Activated CD4-positive, CD25-positive, alpha-beta regulatory T cell treated with anti-CD3 and anti-CD28 coated beads, Interleukin-2, amount 50 U/mL, for 24 hours (primary cell): ENCODE measurements at regions not wholly inside any gene's neighbourhood (a gene's known extent, or its start where the extent isn't known, plus 50 kb on each side); places are given as distances from the start of the nearest gene placed in this dataset.

ENCODE experiments used
- ATAC-seq, 2 donors: fragments of 150-1000 bp; cut with Tn5 transposase; one replicate each; pipeline ENCODE4 v1.10.0; 2021; ENCODE audit warnings: mild to moderate bottlenecking in 1 of 2, moderate library complexity in 1 of 2

- no peak for ATAC-seq
Measured at GRCh38 chr5:34563931-34564709, 92.0 kb upstream of the RAI14 start.

- no peak for ATAC-seq
Measured at GRCh38 chr5:34564710-34565235, 91.4 kb upstream of the RAI14 start.

DNA sequence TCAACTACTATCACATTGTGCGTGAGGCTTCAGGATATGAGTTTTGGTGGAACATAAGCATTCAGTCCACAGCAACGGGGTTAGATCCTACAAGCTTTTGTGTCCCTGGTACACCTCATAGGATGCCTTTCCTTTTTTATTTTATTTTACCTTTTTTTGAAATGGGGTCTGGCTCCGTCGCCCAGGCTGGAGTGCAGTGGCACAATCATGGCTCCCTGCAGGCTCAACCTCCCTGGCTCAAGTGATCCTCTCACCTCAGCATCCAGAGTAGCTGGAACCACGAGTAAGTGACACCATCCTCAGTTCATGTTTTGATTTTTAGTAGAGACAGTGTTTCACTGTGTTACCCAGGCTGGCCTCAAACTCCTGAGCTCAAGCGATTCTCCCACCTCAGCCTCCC lies 86.0 kb upstream of the RAI14 start:
- ATAC-seq, result no peak

DNA sequence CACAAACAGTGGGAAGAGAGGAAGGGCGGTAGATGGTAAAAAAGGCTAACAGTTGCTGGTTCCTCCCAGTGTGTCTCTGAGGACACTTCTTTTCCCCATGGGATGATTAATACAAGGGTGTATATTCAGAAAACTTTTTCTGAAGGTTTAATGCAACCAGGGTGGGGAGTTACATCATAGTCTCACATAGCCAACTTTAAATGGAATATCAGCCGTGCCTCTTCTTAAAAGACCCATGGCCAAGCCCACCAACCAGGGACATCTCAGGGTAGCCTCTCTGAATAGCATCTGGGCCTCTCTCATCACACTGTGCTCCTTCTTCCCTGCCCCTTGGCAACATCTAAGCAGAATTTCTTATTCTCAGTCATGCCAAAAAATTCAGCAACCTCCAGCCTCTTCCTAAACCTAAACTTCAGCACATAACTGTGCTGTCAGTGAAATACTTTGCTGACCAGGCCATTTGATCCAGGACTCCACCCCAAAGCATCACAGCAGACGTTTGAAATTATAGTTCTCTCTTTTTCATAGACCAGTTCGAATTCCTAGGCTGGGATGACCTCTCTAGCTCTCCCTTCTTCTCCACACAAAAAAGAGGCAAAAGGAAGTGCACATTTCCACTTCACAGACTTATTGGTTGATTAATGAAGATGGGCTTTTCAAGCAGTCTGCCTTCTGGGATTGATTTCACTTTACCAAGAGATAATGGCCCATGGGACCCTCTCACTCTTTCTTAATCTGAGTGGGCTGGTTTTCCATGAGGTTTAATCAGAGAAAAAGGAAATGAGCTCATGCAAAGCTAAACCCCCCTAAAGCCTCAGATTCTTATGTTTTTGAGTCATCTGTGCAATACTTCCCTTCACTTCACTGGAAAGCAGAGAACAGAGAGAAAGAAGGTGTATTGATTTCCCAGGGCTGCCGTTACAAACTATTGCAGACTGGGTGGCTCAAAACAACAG lies 85.1 kb upstream of the RAI14 start:
- no peak for ATAC-seq

DNA sequence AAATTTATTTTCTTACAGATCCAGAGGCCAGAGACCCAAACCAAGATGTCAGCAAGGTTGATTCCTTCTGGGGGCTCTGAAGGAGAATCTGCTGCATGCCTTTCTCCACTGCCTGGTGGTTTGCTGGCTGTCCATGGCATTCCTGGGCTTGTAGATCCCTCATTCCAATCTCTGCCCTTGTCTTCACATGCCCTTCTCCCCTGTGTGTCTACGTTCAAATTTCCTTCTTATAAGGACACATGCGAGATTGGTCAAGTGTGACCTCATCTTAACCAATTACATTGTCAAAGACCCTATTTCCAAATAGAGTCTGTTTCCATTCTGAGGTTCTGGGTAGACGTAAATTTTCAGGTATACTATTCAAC lies 84.5 kb upstream of the RAI14 start:
- ATAC-seq, result no peak

GRCh38 chr5:34574936-34575467 lies 81.1 kb upstream of the RAI14 start:
- no peak for ATAC-seq

- ATAC-seq, result no peak
Measured at GRCh38 chr5:34576891-34577666, 79.0 kb upstream of the RAI14 start.

- ATAC-seq, result no peak
Measured at GRCh38 chr5:34578962-34579361, 77.2 kb upstream of the RAI14 start.

GRCh38 chr5:34580983-34581382 lies 75.1 kb upstream of the RAI14 start:
- ATAC-seq, result no peak

DNA sequence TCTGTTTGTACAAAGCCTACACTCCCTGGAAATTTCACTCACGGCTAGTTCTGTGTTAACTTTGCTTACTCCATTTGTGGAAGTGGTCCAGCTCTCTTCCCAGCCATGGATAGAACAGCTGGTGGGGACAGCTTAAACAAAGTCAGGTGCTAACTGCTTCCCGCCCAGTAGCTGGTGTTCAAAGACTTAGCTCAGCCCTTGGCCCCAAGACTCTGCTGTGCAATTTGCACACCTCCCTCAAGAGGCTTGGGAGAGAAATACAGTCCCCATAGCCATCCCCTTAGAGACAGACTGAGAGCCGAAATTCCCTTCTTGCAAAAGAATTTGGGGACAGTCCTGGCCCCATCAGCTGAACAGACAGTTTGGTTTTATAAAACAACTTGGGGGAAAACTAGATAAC lies 73.8 kb upstream of the RAI14 start:
- no peak for ATAC-seq

DNA sequence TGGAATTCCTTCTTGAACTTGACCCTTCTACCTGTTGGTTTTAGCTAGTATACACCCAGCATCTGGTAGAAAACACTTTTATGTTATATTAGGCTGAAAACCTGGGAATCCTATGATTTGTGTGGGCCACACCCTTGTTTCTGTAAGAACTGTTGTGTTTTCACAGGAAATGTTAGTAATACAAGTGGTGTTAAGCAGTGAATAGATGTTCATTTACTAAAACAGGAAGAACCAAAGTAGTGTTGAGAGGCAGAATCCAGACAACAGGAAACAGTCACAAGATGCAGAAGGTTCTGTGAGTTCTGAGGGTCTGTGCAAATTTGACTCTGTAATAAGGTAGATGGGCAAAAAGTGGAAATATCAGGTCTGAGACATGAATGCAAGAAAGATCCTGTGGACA lies 73.0 kb upstream of the RAI14 start:
- ATAC-seq, result no peak

DNA sequence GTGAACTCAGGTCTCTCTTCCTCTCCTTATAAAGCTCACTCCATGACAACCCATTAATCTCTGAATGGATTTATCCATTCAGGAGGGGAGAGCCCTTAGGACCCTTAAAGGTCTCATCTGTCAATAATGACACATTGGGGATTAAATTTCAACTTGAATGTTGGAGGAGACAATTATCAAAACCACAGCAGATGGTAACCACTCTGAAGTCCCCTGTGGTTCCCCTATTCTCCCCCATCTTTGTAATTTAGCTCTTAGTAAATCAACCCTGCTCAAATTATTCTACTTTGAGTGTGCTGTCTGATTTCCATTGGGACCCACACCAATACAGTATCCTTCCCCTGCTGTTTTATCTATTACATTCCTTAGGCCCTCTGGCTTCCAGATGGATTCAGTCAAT lies 72.0 kb upstream of the RAI14 start:
- ATAC-seq, result no peak

DNA sequence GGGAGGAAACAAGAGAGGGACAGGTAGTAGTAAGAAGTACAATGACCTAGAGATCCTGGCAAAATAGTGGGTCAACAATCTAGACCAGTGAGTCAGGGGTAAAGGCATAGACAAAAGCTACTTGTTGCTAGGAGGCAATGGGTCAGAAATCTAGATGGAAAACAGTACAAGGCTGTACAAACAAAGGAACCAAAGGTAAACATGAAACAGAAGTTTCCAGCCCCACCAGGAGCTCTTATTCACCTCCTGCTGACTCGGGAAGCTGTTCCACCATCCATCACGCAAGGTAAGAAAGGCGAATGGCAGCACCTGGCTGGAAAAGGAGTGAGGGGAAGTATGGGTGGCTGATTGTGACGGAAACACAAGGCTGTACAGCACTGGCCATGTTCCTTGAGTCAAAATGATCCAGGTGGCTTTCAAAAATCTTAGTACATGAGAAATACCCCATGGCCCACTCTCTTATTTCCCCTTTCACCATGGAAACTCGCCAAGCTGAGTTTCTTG lies 70.5 kb upstream of the RAI14 start:
- no peak for ATAC-seq

DNA sequence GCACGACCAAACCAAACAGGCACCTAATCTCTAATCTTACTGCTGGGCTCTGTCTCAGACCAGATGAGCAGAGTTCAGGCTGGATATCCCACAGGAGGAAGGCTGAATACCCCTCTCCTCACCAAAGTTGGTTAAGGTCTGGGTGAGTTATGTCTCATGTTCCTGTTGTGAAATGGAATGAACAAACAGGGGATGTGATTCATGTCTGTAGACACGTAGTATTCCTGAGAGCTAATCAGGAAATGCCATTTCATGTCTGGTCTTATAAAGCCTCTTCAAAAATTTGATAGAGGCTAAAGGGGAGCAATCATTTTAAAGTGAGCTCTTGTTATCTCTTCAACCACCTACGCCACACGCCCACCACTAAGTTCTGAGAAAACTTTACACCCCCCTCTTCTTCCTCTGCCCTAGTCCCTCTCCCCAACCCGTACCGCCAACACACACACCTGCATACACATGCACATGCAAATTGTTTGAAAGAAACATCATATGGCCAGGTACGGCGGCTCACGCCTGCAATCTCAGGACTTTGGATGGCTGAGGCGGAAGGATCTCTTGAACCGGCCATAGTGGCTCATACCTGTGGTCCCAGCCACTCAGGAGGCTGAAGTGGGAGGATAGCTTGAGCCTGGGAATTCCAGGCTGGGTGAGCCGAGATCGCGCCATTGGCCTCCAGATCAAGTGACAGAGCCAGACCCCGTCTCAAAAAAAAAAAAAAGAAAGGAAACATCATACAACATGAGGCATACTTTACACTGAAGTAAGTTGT lies 69.8 kb upstream of the RAI14 start:
- no peak for ATAC-seq

DNA sequence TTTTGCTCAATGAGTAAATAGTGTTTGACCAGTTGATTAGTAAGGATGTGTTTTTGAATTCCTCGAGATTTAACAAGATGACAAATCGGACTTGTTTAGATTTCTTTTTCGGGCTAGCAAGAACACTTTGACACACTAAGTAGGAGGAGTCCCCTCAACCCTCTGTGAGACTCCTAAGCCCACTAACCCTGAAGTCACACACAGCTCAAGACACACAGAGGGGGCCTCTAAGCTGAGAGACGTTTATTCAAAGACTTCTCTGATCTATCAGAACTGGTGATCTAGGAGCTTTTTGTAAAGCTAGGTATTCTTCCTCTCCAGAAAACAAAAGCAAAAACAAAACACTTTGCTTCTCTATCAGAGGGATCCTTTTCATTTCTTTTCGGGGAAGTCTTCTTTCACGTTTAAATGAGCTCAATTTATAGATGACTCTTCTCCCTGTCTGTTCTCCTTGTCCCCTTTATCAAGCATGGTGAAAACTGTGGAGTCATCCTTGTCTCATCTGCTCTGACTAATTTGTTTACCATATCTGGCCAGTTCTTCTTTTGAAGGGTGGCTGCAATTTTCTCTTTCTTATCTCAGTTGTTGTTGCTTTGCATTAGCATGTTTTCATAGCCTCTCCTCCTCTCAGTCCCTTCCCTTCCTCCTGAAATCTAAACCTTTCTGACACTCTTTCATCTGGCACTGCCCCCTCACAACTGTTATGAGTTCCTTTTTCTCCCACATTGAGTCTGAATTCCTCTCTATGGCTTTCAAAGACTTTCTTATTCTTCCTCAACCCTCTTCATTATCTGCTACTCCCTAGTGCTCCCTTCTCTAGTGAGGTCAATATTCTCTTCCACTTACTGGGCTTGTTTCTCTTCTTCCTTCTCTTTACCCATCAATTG lies 68.5 kb upstream of the RAI14 start:
- ATAC-seq, result no peak

- no peak for ATAC-seq
Measured at GRCh38 chr5:34589832-34590231, 66.3 kb upstream of the RAI14 start.

DNA sequence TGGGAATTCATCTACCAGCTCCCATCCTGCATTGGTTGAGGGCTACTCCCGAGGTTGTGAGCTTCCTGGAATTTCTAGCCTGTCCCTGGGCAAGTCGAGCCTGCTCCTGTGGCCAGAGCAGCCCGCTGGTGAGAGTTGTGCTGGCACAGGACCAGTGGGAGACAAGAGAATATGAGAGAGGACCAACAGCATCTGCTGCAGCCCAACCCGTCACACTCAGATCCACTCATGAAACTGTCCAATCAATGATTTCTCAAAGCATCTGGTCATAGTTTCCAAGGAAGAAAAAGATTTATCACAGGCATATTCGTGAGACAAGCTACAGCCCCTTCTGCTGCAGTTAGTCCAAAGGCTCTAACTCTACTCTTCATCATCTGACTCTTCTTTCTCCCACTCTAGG lies 64.4 kb upstream of the RAI14 start:
- no peak for ATAC-seq

- no peak for ATAC-seq
Measured at GRCh38 chr5:34597034-34598027, 58.8 kb upstream of the RAI14 start.

DNA sequence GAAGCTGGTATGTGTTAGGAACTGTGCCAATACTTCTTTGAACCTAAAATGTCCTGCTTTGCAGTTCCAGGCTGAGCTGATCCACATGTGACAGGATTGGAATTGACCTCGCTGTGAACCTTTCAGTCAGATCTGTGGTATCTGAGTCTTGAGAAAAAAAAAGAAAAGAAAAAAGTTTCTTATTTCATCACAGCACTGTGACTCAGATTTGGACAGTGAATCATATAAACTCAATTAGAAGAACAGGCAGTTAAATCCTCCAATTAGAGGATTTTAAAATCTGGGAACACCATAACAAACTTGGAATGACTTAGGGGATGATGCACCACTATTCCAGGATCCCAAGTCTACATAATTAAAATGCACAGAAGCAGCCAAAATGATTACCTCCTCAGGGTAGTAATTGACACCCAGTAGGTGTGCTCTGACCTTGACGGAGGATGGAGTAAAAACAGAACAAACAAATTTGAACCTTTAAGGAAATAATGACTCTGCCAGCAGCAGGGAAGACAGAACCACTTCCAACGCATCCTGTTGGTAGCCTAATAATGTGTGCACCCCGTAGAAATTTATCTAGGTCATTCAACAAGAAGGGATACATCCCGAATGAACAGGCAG lies 57.8 kb upstream of the RAI14 start:
- no peak for ATAC-seq
